H1 (cell line): ENCODE measurements at regions not wholly inside any gene's neighbourhood (a gene's known extent, or its start where the extent isn't known, plus 50 kb on each side); places are given as distances from the start of the nearest gene placed in this dataset.

ENCODE experiments used
- ASH2L ChIP-seq: fragments of 200-600, 300-600 bp; sonication (generic); IDR thresholded peaks from one replicate; pipeline ENCODE4 v1.7.1; 2017; ENCODE audit warnings: low read length
- ATF2 ChIP-seq: IDR thresholded peaks from 2 replicates; pipeline ENCODE4 v1.6.1; 2012; ENCODE audit warnings: low read length, inconsistent platforms
- BRCA1 ChIP-seq: IDR thresholded peaks from 2 replicates; pipeline ENCODE4 v1.6.1; 2012; ENCODE audit warnings: low read depth, low read length, improper control_type of control experiment
- CREB1 ChIP-seq: IDR thresholded peaks from 2 replicates; pipeline ENCODE4 v1.6.1; 2012; ENCODE audit warnings: inconsistent platforms
- EP300 ChIP-seq, 2 experiments: IDR thresholded peaks; 1 replicate in 1 of 2; 2 replicates in 1 of 2; pipeline ENCODE4 v1.6.1; 2011 to 2012; ENCODE audit warnings: low read depth in 2 of 2, low read length in 2 of 2, mild to moderate bottlenecking in 2 of 2, borderline replicate concordance in 1 of 2, inconsistent platforms in 1 of 2, moderate library complexity in 1 of 2
- SIRT6 ChIP-seq: IDR thresholded peaks from one replicate; pipeline ENCODE4 v1.7.1; 2012; ENCODE audit warnings: low read length, inconsistent platforms
- SRF ChIP-seq: IDR thresholded peaks from 2 replicates; pipeline ENCODE4 v1.6.1; 2011; ENCODE audit warnings: mild to moderate bottlenecking, low read depth, low read length, moderate library complexity

DNA sequence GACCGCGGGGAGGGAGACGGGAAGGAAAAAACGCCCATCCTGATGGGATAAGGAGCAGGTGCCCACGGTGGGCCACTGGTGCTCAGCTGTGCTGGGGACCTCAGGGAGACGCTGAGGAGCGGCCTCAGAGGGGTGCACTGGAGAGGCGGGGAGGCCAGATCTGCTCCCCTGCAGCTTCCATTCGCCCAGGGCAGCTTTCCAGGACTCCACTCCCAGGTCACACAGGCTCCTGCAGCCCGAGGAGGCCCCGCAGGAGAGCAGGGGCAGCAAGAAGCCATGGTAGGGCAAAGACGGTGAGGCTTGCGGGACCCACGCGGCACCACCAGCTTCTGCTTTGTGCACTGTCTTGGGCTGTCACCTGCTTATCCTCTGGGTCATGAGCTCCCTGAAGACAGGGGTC, 82.5 kb upstream of the SULF2 start (continued):
- TF ChIP-seq ATF2 (no peak), ASH2L (no peak), CREB1 (no peak), SRF (no peak), BRCA1 (no peak), EP300 (IDR thresholded peaks at IDR 0.05; ENCODE audit: borderline replicate concordance in 1 of 2, low read depth in 2 of 2, low read length in 2 of 2) (no peak), SIRT6 (no peak)
